Endothelial cell of hepatic sinusoid (primary cell): ENCODE measurements at regions not wholly inside any gene's neighbourhood (a gene's known extent, or its start where the extent isn't known, plus 50 kb on each side); places are given as distances from the start of the nearest gene placed in this dataset.

Experiments used
- in situ Hi-C: cut with HindIII; loops from 2 replicates; pipeline ENCODE4 v1.10.0; 2017; ENCODE audit warnings: low sequenced_read_pairs

- in situ Hi-C loops = no loop called here
These were observed 274.6 kb downstream of the BTG1 start for GRCh38 chr12:91870872-91871707.

DNA sequence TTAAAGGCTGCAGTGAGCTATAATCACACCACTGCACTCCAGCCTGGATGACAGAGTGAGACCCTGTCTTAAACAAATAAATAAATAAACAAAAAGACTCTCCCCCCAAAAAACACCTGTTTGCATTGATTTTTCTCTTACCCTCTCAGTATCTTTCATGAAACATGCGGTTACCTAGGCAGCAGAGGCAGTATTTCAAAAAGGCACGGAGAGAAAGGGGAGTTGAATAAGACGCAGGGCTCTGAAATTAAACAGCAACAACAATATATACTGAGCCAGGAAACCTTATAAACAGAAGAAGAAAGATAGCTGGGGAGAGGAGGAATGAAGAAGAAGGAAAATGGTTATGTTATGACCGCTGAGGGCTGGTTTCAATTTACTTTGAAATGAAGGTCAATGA is 277.6 kb downstream of the BTG1 start:
- in situ Hi-C loops = no loop called here

- in situ Hi-C loops = no loop called here
These were observed 279.1 kb downstream of the BTG1 start for GRCh38 chr12:91866566-91866965.

- in situ Hi-C loops = no loop called here
These were observed 281.9 kb downstream of the BTG1 start for GRCh38 chr12:91863702-91864101.

DNA sequence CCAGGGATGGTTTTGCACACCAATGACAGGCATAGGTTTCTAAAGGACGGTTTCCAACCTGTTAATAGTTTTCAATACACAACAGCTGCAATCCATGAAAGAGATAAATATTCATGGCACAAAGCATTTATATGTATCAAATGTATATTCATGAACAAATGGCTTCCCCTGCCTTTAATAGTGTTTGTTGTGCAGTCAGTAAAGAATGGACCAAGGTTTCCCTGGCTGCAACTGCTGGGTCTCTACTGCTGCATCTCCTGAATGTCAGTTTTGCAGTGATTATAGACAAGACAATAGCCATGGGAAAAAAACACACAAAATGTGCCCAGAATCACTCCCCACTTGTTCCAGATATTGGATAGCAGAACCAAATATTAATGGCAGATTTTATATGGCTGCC is 284.1 kb downstream of the BTG1 start:
- in situ Hi-C loops = no loop called here

- in situ Hi-C loops = no loop called here
These were observed 286.3 kb downstream of the BTG1 start for GRCh38 chr12:91859347-91859746.

- in situ Hi-C loops = no loop called here
These were observed 287.7 kb downstream of the BTG1 start for GRCh38 chr12:91857813-91858542.

DNA sequence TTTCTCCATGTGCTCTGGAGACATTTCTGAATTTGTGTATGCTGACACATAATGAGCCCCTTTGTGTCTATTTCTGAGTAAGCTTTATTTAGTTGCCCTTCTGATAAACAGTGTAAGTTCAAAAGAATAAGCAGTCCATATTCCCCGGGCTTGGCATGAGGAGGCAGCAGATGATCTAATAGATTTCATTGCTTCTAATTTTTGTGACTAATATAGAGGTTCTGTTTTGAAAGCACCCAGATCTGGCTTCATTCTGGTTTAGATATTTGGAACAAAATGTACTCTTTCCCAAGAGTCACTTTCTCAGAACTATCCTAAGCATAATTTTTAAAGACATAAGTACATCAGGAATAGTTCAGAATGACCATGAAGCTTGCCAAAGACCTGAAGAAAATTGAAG is 290.9 kb downstream of the BTG1 start:
- in situ Hi-C loops = no loop called here

DNA sequence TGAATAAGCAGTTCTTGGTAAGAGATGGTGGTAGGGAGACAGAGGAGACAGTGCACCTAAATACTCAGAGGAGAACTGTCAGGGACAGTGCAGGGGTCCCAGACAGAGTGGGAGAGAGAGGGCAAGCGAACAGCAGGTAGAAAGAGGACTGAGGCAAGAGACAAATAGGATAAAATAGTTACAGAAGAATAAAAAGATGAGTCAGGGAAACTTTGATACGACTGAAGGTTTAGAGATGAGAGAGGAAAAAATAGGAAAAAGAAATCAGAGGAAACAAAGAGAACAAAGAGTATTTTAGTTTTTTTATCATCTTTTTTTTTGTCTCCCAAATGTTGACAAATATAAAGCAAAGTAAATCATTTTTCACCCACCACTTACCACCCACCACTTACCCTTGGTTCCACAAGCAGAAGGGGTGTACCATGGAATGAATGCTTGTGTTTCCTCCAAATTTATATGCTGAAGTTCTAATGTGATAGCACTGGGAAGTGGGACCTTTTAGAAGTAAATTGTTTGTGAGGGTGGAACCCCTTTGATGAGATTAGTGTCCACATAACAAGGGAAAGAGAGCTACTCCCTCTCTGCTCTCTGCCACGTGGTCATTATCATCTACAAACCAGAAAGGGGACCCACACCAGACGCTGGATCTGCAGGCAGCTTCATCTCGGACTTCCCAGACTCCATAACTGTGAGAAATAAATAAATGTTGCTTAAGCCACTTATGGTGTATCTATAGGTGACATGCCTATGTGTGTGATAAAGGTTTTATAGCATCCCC is 292.1 kb downstream of the BTG1 start:
- in situ Hi-C loops = no loop called here

DNA sequence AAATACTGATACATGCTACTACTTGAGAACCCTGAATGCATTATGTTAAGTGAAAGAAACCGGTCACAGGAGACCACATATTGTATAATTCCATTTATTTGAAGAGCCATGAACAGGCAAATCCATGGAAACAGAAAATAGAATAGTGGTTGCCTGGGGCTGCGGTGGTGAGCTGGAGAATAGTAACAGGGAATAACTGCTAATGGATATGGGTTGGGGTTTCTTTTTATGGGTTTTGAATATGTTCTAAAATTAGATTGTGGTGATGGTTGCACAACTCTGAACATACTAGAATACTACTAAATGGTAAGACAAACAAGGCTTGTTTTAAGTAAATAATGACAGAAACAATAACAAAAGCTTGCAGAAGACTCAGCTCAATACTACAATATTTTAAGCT is 293.0 kb downstream of the BTG1 start:
- in situ Hi-C loops = no loop called here

GRCh38 chr12:91851741-91852477 is 293.7 kb downstream of the BTG1 start:
- in situ Hi-C loops = no loop called here

DNA sequence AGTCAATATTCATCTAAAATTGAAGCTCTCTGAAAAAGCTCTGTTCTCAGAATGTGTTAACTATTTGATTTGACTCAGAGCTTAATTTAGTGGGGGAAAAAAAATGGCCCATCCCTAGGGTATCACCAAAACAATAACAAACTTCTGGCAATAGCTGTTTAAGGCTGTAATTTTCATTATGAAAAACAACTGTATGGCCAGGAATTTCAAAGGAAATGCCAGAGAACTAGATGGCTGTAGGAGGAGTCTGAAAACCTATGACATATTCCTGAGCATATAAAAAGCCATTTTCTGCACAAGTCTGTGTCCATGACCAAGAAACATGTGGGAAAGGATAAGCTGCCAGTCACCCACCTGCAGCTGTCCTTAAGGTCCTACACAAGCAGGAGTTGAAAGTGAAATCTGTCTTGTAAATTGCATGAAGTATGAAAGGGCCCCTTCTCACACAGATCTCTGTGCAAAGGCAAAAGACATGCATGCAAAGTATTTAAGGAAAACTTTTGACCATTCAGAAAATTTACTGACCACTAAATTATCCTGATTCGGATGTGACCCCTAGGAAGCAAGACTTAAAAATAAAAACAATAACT is 299.1 kb downstream of the BTG1 start:
- in situ Hi-C loops = no loop called here

- in situ Hi-C loops = no loop called here
These were observed 300.3 kb downstream of the BTG1 start for GRCh38 chr12:91845365-91845764.

- in situ Hi-C loops = no loop called here
These were observed 303.8 kb downstream of the BTG1 start for GRCh38 chr12:91841822-91842221.

GRCh38 chr12:91836696-91837095 is 308.9 kb downstream of the BTG1 start:
- in situ Hi-C loops = no loop called here

- in situ Hi-C loops = no loop called here
These were observed 309.4 kb downstream of the BTG1 start for GRCh38 chr12:91836264-91836663.

- in situ Hi-C loops = no loop called here
These were observed 310.0 kb downstream of the BTG1 start for GRCh38 chr12:91835693-91836092.

DNA sequence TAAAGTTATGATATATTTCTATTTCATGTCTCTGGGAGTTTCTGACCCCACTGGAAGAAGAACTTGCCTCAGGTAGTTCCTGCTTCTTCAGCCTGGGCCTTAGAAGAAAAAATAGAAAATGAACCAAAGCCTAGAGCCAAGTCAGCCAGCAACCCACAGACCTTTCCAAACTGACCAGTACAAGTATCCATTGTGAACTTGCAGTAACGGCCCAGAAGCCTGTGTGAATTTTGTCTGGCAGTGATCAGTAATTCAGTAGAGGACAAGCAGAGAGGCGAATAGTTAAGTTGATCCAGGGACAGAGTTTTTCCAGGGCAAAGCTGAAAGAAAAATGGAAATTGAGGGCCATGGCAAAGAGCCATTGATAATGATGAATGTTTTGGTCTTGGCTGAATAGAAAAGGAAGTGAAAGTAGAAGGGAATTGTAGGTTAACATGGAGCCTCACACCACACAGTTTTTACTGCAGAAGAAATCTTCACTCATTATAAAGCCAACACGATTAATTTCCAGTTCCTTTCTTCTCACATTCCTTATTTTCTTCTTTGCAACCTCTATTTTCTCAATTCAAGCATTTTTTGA is 311.8 kb downstream of the BTG1 start:
- in situ Hi-C loops = no loop called here

GRCh38 chr12:91825999-91826398 is 319.6 kb downstream of the BTG1 start:
- in situ Hi-C loops = no loop called here

- in situ Hi-C loops = no loop called here
These were observed 320.7 kb downstream of the BTG1 start for GRCh38 chr12:91824991-91825390.
